ENCODE measurements at regions not wholly inside any gene's neighbourhood (a gene's known extent, or its start where the extent isn't known, plus 50 kb on each side); places are given as distances from the start of the nearest gene placed in this dataset.

DNA sequence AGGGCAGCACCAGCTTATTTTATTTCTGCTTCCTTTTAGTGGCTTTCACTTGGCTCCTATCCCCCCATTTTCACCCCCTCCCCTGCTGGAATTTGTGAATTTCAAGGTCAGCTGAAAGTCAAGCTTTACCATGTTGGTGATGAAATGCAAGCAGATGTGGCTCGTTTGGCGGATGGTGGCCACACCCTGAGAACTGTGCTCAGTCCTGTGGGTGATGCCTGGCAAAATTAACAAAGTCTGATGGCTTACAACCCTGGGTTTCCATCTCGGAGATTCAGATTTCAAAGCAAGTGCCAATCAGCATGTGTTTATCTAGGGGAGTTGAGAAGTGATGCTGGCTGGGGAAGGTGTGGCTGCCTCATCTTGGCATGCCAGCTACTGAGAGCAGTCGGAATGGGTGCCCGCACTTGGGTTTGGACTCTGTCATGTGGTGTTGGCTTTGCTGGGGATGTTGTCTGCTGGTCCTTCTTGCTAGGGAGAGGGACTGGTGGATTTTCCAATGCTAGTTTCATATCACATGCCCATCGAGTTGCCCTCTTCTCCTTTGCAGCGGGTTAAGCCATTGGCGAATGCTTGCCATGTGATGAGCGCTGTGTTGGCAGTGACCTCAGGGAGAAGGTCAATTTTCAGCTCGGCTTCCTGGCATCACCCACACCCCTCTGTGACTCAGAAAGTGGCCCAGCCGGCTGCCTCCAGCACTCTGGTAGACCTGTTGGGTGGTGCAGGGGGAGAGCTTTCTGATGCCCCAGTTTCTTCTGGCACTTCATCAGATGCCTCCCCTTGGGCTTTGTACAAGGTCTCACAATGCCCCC, 77.0 kb upstream of the PITX1 start:
- DNase-seq (ENCODE audit: low read depth in 1 of 2, low spot score in 1 of 2) = no peak
- no peak overlapping the region for H3K4me3 ChIP-seq
- peak overlapping the region in 1 of 2 experiments; percentile 53; a peak in 2 of 6 replicates for H3K27ac ChIP-seq
- H3K9me3 ChIP-seq = no peaks in the 10 kb centered on the region
- CTCF ChIA-PET = interaction anchor here (2.1 kb wide), 1 partner anchor 9 kb away, joined by 7 read pairs; no protein-coding TSS in a partner anchor
- FAIRE-seq = no peak
- 0 out of 3 replicates have a peak overlapping the region, but pooled peaks have one; percentile 12 for H3K4me2 ChIP-seq
- no peak for TF ChIP-seq NPAS2 (CRISPR knock-in tag; IDR thresholded peaks at IDR 0.05; ENCODE audit: borderline replicate concordance)
- TF ChIP-seq JUNB (IDR thresholded peaks at IDR 0.05) = no peak
- TF ChIP-seq MAZ (IDR thresholded peaks at IDR 0.05; ENCODE audit: borderline replicate concordance, low read depth, low read length) = no peak
- peak in 1 of 2 experiments; percentile 40; a peak in 3 of 6 replicates for ATAC-seq
- peaks cover 9% of the 10 kb centered on the region; the same call in 1 of the 3 replicates for H3K4me1 ChIP-seq
- POLR2A ChIA-PET = no interaction called here
- WGBS (ENCODE audit: missing lambda C conversion rate) = 73% methylated on average over 11 of the region's 11 CpGs

DNA sequence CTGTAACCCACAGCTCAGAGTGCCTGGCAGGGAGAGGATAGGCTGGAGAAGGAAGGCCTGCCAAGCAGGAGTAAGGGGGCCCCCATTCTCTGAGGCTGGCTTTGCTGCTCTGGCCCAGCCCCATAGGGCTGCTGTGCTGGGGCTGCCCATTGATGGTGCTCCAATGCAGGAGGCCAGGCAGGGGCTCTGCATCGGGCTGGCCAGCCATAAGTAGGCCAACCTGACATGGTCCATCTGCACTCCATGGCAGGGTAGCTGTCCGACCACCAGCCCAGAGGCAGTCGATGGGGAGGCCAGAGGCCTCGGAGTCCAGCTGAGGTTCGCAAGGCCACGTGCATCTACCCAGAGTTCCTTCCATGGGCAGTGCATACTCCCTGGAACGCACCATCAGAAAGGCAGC, 75.0 kb upstream of the PITX1 start:
- CTCF ChIA-PET = interaction anchor here (1.0 to 2.1 kb wide), 3 partner anchors 15 to 82 kb away, joined by 3 to 7 read pairs (median 3); no protein-coding TSS in a partner anchor
- Histone ChIP-seq H3K27ac (no peak overlapping the region), H3K4me2 (no peak overlapping the region), H3K4me3 (no peak overlapping the region), H3K4me1 (peaks cover 9% of the 10 kb centered on the region; the same call in 1 of the 3 replicates), H3K9me3 (no peaks in the 10 kb centered on the region; the same call in 2 of the 3 replicates)
- FAIRE-seq (no peak), ATAC-seq (no peak), DNase-seq (ENCODE audit: low read depth in 1 of 2, low spot score in 1 of 2) (no peak)
- TF ChIP-seq CBX8 (IDR thresholded peaks at IDR 0.05) (no peak), NR3C1 (IDR thresholded peaks at IDR 0.05) (no peak), CEBPB (IDR thresholded peaks at IDR 0.05) (no peak), EP300 (IDR thresholded peaks at IDR 0.05) (no peak), NFE2L2 (conservative IDR thresholded peaks at IDR 0.05; ENCODE audit: low read length) (no peak), HOXA7 (CRISPR knock-in tag; IDR thresholded peaks at IDR 0.05) (no peak), HDAC2 (IDR thresholded peaks at IDR 0.05) (no peak), HOXB5 (CRISPR knock-in tag; IDR thresholded peaks at IDR 0.05) (no peak), EHF (CRISPR knock-in tag; IDR thresholded peaks at IDR 0.05) (no peak), JUNB (IDR thresholded peaks at IDR 0.05) (no peak), MAFK (IDR thresholded peaks at IDR 0.05; ENCODE audit: partially characterized antibody) (no peak)
- TF ChIP-seq, protein P1, sequence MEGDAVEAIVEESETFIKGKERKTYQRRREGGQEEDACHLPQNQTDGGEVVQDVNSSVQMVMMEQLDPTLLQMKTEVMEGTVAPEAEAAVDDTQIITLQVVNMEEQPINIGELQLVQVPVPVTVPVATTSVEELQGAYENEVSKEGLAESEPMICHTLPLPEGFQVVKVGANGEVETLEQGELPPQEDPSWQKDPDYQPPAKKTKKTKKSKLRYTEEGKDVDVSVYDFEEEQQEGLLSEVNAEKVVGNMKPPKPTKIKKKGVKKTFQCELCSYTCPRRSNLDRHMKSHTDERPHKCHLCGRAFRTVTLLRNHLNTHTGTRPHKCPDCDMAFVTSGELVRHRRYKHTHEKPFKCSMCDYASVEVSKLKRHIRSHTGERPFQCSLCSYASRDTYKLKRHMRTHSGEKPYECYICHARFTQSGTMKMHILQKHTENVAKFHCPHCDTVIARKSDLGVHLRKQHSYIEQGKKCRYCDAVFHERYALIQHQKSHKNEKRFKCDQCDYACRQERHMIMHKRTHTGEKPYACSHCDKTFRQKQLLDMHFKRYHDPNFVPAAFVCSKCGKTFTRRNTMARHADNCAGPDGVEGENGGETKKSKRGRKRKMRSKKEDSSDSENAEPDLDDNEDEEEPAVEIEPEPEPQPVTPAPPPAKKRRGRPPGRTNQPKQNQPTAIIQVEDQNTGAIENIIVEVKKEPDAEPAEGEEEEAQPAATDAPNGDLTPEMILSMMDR (IDR thresholded peaks at IDR 0.05) = no peak
- TF ChIP-seq, protein P2, sequence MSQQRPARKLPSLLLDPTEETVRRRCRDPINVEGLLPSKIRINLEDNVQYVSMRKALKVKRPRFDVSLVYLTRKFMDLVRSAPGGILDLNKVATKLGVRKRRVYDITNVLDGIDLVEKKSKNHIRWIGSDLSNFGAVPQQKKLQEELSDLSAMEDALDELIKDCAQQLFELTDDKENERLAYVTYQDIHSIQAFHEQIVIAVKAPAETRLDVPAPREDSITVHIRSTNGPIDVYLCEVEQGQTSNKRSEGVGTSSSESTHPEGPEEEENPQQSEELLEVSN (IDR thresholded peaks at IDR 0.05; ENCODE audit: borderline replicate concordance, low read depth) = no peak
- TF ChIP-seq, protein P3, sequence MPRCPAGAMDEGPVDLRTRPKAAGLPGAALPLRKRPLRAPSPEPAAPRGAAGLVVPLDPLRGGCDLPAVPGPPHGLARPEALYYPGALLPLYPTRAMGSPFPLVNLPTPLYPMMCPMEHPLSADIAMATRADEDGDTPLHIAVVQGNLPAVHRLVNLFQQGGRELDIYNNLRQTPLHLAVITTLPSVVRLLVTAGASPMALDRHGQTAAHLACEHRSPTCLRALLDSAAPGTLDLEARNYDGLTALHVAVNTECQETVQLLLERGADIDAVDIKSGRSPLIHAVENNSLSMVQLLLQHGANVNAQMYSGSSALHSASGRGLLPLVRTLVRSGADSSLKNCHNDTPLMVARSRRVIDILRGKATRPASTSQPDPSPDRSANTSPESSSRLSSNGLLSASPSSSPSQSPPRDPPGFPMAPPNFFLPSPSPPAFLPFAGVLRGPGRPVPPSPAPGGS (IDR thresholded peaks at IDR 0.05) = no peak
- TF ChIP-seq, protein P4, sequence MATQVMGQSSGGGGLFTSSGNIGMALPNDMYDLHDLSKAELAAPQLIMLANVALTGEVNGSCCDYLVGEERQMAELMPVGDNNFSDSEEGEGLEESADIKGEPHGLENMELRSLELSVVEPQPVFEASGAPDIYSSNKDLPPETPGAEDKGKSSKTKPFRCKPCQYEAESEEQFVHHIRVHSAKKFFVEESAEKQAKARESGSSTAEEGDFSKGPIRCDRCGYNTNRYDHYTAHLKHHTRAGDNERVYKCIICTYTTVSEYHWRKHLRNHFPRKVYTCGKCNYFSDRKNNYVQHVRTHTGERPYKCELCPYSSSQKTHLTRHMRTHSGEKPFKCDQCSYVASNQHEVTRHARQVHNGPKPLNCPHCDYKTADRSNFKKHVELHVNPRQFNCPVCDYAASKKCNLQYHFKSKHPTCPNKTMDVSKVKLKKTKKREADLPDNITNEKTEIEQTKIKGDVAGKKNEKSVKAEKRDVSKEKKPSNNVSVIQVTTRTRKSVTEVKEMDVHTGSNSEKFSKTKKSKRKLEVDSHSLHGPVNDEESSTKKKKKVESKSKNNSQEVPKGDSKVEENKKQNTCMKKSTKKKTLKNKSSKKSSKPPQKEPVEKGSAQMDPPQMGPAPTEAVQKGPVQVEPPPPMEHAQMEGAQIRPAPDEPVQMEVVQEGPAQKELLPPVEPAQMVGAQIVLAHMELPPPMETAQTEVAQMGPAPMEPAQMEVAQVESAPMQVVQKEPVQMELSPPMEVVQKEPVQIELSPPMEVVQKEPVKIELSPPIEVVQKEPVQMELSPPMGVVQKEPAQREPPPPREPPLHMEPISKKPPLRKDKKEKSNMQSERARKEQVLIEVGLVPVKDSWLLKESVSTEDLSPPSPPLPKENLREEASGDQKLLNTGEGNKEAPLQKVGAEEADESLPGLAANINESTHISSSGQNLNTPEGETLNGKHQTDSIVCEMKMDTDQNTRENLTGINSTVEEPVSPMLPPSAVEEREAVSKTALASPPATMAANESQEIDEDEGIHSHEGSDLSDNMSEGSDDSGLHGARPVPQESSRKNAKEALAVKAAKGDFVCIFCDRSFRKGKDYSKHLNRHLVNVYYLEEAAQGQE (IDR thresholded peaks at IDR 0.05) = no peak
- POLR2A ChIA-PET = no interaction called here
- 88% methylated on average over 6 of the region's 7 CpGs for WGBS (ENCODE audit: missing lambda C conversion rate)

All from A549 (cell line).